Gastroesophageal sphincter (tissue), 3 donors: ENCODE measurements at regions not wholly inside any gene's neighbourhood (a gene's known extent, or its start where the extent isn't known, plus 50 kb on each side); places are given as distances from the start of the nearest gene placed in this dataset.

ENCODE experiments used
- CTCF ChIP-seq, 4 experiments: fragments of 200-600 bp in 2 of 4; fragments of 450-650 bp in 2 of 4; sonication (generic) in 1 of 4; IDR thresholded peaks; one replicate each; pipeline ENCODE4 v1.5.1; 2017 to 2019; ENCODE audit warnings: antibody characterized with exemption in 4 of 4, mild to moderate bottlenecking in 2 of 4, moderate library complexity in 2 of 4
- POLR2A ChIP-seq, 2 donors: fragments of 450-650 bp; IDR thresholded peaks; one replicate each; pipeline ENCODE4 v1.6.1; 2017; ENCODE audit warnings: antibody characterized with exemption in 2 of 2, mild to moderate bottlenecking in 2 of 2, moderate library complexity in 1 of 2

GRCh38 chr9:24614070-24614469 is 68.4 kb upstream of the IZUMO3 start:
- TF ChIP-seq CTCF (IDR thresholded peaks at IDR 0.05) (peak in 1 of 4 experiments; percentile 9), POLR2A (IDR thresholded peaks at IDR 0.05) (no peak)
